SU-DHL-6 (cell line): ENCODE measurements at regions not wholly inside any gene's neighbourhood (a gene's known extent, or its start where the extent isn't known, plus 50 kb on each side); places are given as distances from the start of the nearest gene placed in this dataset.

Experiments
- EZH2phosphoT487 ChIP-seq: fragments of 200-600 bp; sonication (generic), shearing (Covaris generic); conservative IDR thresholded peaks from 2 replicates; pipeline ENCODE4 v1.6.1; 2018; ENCODE audit warnings: mild to moderate bottlenecking, antibody characterized with exemption, low read length, moderate library complexity, mixed read lengths
- TF ChIP-seq, protein P1 (sequence below): fragments of 200-600 bp; sonication (generic); IDR thresholded peaks from one replicate; pipeline ENCODE4 v1.5.1; 2017; ENCODE audit warnings: antibody characterized with exemption, mild to moderate bottlenecking, low read length, moderate library complexity; ENCODE audit not compliant: insufficient read depth, poor library complexity, severe bottlenecking

DNA sequence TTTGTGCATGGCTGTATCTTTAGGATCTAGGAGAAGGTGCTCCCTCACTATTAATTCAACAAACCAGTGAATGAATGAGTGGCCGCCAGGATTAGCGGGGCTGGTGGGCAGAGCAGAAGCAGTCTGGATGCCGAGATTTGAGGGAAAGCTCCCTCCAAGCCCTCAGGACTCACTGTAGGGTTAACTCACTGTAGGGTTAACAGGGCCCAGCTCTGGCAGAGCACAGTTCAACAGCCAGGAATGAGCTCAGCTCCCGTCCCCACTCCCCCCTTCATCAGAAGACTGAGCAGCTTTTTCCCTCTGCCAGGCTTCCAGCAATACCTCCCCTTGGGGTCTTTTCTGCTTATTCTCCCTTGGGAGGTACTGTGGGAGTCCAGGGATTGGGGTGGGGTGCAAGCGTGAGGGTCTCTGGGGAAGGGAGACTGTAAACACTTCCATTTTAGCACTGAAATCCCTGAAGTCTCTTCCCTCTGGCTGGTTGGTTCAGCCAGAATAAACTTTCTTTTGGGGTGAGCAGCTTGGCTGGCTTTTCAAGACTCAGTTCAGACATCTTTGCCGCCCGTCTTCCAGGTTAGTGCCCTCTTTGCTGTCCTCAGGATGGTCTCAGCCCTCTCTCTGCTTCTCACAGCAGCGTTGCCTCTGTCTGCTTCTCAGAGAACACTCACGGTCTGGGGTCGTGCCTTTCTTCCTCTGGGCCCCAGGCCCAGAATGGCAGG is 53.7 kb upstream of the WSB1 start:
- TF ChIP-seq, protein P1, sequence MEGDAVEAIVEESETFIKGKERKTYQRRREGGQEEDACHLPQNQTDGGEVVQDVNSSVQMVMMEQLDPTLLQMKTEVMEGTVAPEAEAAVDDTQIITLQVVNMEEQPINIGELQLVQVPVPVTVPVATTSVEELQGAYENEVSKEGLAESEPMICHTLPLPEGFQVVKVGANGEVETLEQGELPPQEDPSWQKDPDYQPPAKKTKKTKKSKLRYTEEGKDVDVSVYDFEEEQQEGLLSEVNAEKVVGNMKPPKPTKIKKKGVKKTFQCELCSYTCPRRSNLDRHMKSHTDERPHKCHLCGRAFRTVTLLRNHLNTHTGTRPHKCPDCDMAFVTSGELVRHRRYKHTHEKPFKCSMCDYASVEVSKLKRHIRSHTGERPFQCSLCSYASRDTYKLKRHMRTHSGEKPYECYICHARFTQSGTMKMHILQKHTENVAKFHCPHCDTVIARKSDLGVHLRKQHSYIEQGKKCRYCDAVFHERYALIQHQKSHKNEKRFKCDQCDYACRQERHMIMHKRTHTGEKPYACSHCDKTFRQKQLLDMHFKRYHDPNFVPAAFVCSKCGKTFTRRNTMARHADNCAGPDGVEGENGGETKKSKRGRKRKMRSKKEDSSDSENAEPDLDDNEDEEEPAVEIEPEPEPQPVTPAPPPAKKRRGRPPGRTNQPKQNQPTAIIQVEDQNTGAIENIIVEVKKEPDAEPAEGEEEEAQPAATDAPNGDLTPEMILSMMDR = no peak
- TF ChIP-seq EZH2phosphoT487 = no peak
